Testis (tissue), 2 donors: ENCODE measurements at regions not wholly inside any gene's neighbourhood (a gene's known extent, or its start where the extent isn't known, plus 50 kb on each side); places are given as distances from the start of the nearest gene placed in this dataset.

Experiments used
- POLR2A ChIP-seq: fragments of 450-650 bp; IDR thresholded peaks from one replicate; pipeline ENCODE4 v1.6.1; 2017; ENCODE audit warnings: antibody characterized with exemption, mild to moderate bottlenecking, moderate library complexity
- TF ChIP-seq, protein P1 (sequence below), 3 experiments: fragments of 450-650 bp in 2 of 3; fragments of 200-600 bp in 1 of 3; sonication (generic) in 1 of 3; IDR thresholded peaks; one replicate each; pipeline ENCODE4 v1.5.1; 2016 to 2019; ENCODE audit warnings: antibody characterized with exemption in 3 of 3, mild to moderate bottlenecking in 2 of 3, moderate library complexity in 1 of 3

DNA sequence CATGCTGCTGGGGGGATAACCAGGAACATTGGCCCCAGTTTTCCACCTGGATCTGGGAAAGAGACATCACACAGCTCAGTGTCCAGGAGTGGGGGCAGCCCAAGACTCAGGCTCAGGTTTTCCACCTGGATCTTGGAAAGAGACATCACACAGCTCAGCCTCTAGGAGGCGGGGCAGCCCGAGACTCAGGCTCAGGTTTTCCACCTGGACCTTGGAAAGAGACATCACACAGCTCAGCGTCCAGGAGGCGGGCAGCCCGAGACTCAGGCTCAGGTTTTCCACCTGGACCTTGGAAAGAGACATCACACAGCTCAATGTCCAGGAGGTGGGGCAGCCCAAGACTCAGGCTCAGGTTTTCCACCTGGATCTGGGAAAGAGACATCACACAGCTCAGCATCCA lies 361.6 kb downstream of the THBS2 start:
- TF ChIP-seq, protein P1, sequence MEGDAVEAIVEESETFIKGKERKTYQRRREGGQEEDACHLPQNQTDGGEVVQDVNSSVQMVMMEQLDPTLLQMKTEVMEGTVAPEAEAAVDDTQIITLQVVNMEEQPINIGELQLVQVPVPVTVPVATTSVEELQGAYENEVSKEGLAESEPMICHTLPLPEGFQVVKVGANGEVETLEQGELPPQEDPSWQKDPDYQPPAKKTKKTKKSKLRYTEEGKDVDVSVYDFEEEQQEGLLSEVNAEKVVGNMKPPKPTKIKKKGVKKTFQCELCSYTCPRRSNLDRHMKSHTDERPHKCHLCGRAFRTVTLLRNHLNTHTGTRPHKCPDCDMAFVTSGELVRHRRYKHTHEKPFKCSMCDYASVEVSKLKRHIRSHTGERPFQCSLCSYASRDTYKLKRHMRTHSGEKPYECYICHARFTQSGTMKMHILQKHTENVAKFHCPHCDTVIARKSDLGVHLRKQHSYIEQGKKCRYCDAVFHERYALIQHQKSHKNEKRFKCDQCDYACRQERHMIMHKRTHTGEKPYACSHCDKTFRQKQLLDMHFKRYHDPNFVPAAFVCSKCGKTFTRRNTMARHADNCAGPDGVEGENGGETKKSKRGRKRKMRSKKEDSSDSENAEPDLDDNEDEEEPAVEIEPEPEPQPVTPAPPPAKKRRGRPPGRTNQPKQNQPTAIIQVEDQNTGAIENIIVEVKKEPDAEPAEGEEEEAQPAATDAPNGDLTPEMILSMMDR (IDR thresholded peaks at IDR 0.05), result no peak
- no peak for TF ChIP-seq POLR2A
